Esophagus squamous epithelium (tissue), 4 donors: ENCODE measurements at regions not wholly inside any gene's neighbourhood (a gene's known extent, or its start where the extent isn't known, plus 50 kb on each side); places are given as distances from the start of the nearest gene placed in this dataset.

Source experiments
- CTCF ChIP-seq, 6 experiments: fragments of 450-650 bp in 4 of 6; fragments of 200-600 bp in 2 of 6; sonication (generic) in 2 of 6; IDR thresholded peaks; one replicate each; pipeline ENCODE4 v1.5.1; 2016 to 2019; ENCODE audit warnings: antibody characterized with exemption in 6 of 6, mild to moderate bottlenecking in 4 of 6, moderate library complexity in 4 of 6
- POLR2A ChIP-seq, 4 donors: fragments of 450-650 bp; IDR thresholded peaks; one replicate each; pipeline ENCODE4 v1.6.1; 2017; ENCODE audit warnings: antibody characterized with exemption in 4 of 4, mild to moderate bottlenecking in 4 of 4, moderate library complexity in 3 of 4

- TF ChIP-seq CTCF (IDR thresholded peaks at IDR 0.05) (peak in 1 of 6 experiments; percentile 36), POLR2A (IDR thresholded peaks at IDR 0.05) (no peak)
Measured at GRCh38 chr7:10128748-10129147, 844.9 kb upstream of the PHF14 start.
